WI38 (cell line): ENCODE measurements at regions not wholly inside any gene's neighbourhood (a gene's known extent, or its start where the extent isn't known, plus 50 kb on each side); places are given as distances from the start of the nearest gene placed in this dataset.

Experiments used
- H3K4me3 ChIP-seq: 2 replicates; pipeline ENCODE4 v1.5.1; 2011; ENCODE audit warnings: low read depth, mild to moderate bottlenecking, control low read depth, low read length
- CTCF ChIP-seq: IDR thresholded peaks from 2 replicates; pipeline ENCODE4 v1.5.1; 2012; ENCODE audit warnings: low read depth, mild to moderate bottlenecking, control low read depth, low read length

- TF ChIP-seq CTCF: no peak
- H3K4me3 ChIP-seq: no peak overlapping the region
Measured at GRCh38 chr3:182440101-182440500, 353.2 kb upstream of the ATP11B start.

GRCh38 chr3:182445576-182445975 lies 347.7 kb upstream of the ATP11B start:
- no peak overlapping the region for H3K4me3 ChIP-seq
- no peak for TF ChIP-seq CTCF

GRCh38 chr3:182450942-182451787 lies 342.1 kb upstream of the ATP11B start:
- H3K4me3 ChIP-seq: no peak overlapping the region
- TF ChIP-seq CTCF: no peak

- no peak overlapping the region for H3K4me3 ChIP-seq
- TF ChIP-seq CTCF: no peak
Measured at GRCh38 chr3:182451871-182452270, 341.4 kb upstream of the ATP11B start.

- TF ChIP-seq CTCF: no peak
- H3K4me3 ChIP-seq: no peak overlapping the region
Measured at GRCh38 chr3:182455011-182455410, 338.3 kb upstream of the ATP11B start.

GRCh38 chr3:182460303-182460702 lies 333.0 kb upstream of the ATP11B start:
- H3K4me3 ChIP-seq: no peak overlapping the region
- no peak for TF ChIP-seq CTCF

GRCh38 chr3:182462152-182462551 lies 331.2 kb upstream of the ATP11B start:
- TF ChIP-seq CTCF: no peak
- H3K4me3 ChIP-seq: no peak overlapping the region
